Astrocyte (in vitro differentiated cells and primary cell): ENCODE measurements at regions not wholly inside any gene's neighbourhood (a gene's known extent, or its start where the extent isn't known, plus 50 kb on each side); places are given as distances from the start of the nearest gene placed in this dataset.

Source experiments
- DNase-seq: peaks from one replicate; pipeline ENCODE4 v3.0.0-alpha.2; 2010; ENCODE audit warnings: low read depth
- FAIRE-seq: peaks from 2 replicates; lab custom pipeline; 2011; peaks lifted over from hg19 to GRCh38; lab: Jason Lieb, UNC
- H2AFZ ChIP-seq: 2 replicates; pipeline ENCODE4 v1.6.0; 2012; ENCODE audit warnings: low read depth, low read length, inconsistent platforms
- H3K27ac ChIP-seq: 2 replicates; pipeline ENCODE4 v1.5.1; 2011; ENCODE audit warnings: low read depth, low read length, inconsistent platforms
- H3K27me3 ChIP-seq: 2 replicates; pipeline ENCODE4 v1.6.0; 2011; ENCODE audit warnings: low read length, inconsistent platforms; ENCODE audit not compliant: insufficient read depth
- H3K36me3 ChIP-seq: 2 replicates; pipeline ENCODE4 v1.5.1; 2011; ENCODE audit warnings: low read length, inconsistent platforms; ENCODE audit not compliant: insufficient read depth
- H3K4me1 ChIP-seq: 2 replicates; pipeline ENCODE4 v1.5.1; 2011; ENCODE audit warnings: low read length, inconsistent platforms; ENCODE audit not compliant: insufficient read depth
- H3K4me2 ChIP-seq: 2 replicates; pipeline ENCODE4 v1.6.0; 2012; ENCODE audit warnings: low read length, inconsistent platforms
- H3K4me3 ChIP-seq: 2 replicates; pipeline ENCODE4 v1.5.1; 2011; ENCODE audit warnings: low read depth, mild to moderate bottlenecking, low read length, inconsistent platforms; ENCODE audit not compliant: insufficient read depth
- H3K79me2 ChIP-seq: 2 replicates; pipeline ENCODE4 v1.6.0; 2012; ENCODE audit warnings: mild to moderate bottlenecking, low read length, inconsistent platforms; ENCODE audit not compliant: insufficient read depth
- H3K9ac ChIP-seq: 2 replicates; pipeline ENCODE4 v1.6.0; 2012; ENCODE audit warnings: mild to moderate bottlenecking, low read length, inconsistent platforms
- H3K9me3 ChIP-seq: 2 replicates; pipeline ENCODE4 v1.5.1; 2012; ENCODE audit warnings: low read depth, mild to moderate bottlenecking, low read length, inconsistent platforms; ENCODE audit not compliant: insufficient read depth
- H4K20me1 ChIP-seq: 2 replicates; pipeline ENCODE4 v1.6.0; 2012; ENCODE audit warnings: low read length, inconsistent platforms; ENCODE audit not compliant: insufficient read depth
- H3K27ac Mint-ChIP-seq: one replicate; pipeline ENCODE4 v1.8.0; 2021; ENCODE audit warnings: mild to moderate bottlenecking, mixed read lengths; ENCODE audit not compliant: unreplicated experiment
- H3K27me3 Mint-ChIP-seq: one replicate; pipeline ENCODE4 v1.8.0; 2021; ENCODE audit warnings: low read depth, mixed read lengths; ENCODE audit not compliant: unreplicated experiment
- H3K36me3 Mint-ChIP-seq: one replicate; pipeline ENCODE4 v1.8.0; 2021; ENCODE audit warnings: low read depth, mixed read lengths; ENCODE audit not compliant: unreplicated experiment
- H3K4me1 Mint-ChIP-seq: one replicate; pipeline ENCODE4 v1.8.0; 2021; ENCODE audit warnings: low read depth, mixed read lengths; ENCODE audit not compliant: unreplicated experiment
- H3K4me3 Mint-ChIP-seq: one replicate; pipeline ENCODE4 v1.8.0; 2021; ENCODE audit warnings: mild to moderate bottlenecking, moderate library complexity, mixed read lengths; ENCODE audit not compliant: unreplicated experiment
- H3K9me3 Mint-ChIP-seq: one replicate; pipeline ENCODE4 v1.8.0; 2021; ENCODE audit warnings: mild to moderate bottlenecking, mixed read lengths; ENCODE audit not compliant: unreplicated experiment
- CTCF ChIP-seq: IDR thresholded peaks from 2 replicates; pipeline ENCODE4 v1.5.1; 2011; ENCODE audit warnings: low read depth, mild to moderate bottlenecking, inconsistent platforms, low read length, moderate library complexity; ENCODE audit not compliant: insufficient read depth
- EZH2 ChIP-seq: IDR thresholded peaks from 2 replicates; pipeline ENCODE4 v1.6.1; 2012; ENCODE audit warnings: mild to moderate bottlenecking, low read length, inconsistent platforms; ENCODE audit not compliant: insufficient read depth

GRCh38 chr2:225932811-225933413, 533.4 kb downstream of the NYAP2 start:
- H3K9me3 Mint-ChIP-seq: no peaks in the 10 kb centered on the region
- Histone ChIP-seq H3K9ac (no peak overlapping the region), H3K27ac (no peak overlapping the region), H3K27me3 (no peaks in the 10 kb centered on the region), H3K36me3 (no peaks in the 10 kb centered on the region), H3K4me2 (no peak overlapping the region), H4K20me1 (no peaks in the 10 kb centered on the region), H2AFZ (no peak overlapping the region), H3K4me3 (no peak overlapping the region), H3K4me1 (no peaks in the 10 kb centered on the region), H3K79me2 (no peaks in the 10 kb centered on the region), H3K9me3 (no peaks in the 10 kb centered on the region)
- no peak overlapping the region for H3K4me3 Mint-ChIP-seq
- no peak for DNase-seq
- no peaks in the 10 kb centered on the region for H3K36me3 Mint-ChIP-seq
- no peaks in the 10 kb centered on the region for H3K27me3 Mint-ChIP-seq
- H3K27ac Mint-ChIP-seq: no peak overlapping the region
- no peak for FAIRE-seq
- no peak for TF ChIP-seq EZH2
- TF ChIP-seq CTCF: no peak
- H3K4me1 Mint-ChIP-seq: no peaks in the 10 kb centered on the region

GRCh38 chr2:225930687-225931086, 531.2 kb downstream of the NYAP2 start:
- Histone ChIP-seq H3K4me3 (no peak overlapping the region), H3K27me3 (no peaks in the 10 kb centered on the region), H3K9me3 (no peaks in the 10 kb centered on the region), H3K36me3 (no peaks in the 10 kb centered on the region), H3K4me1 (no peaks in the 10 kb centered on the region), H3K27ac (no peak overlapping the region), H4K20me1 (no peaks in the 10 kb centered on the region), H3K79me2 (no peaks in the 10 kb centered on the region), H2AFZ (no peak overlapping the region), H3K4me2 (no peak overlapping the region), H3K9ac (no peak overlapping the region)
- Mint-ChIP-seq H3K4me3 (no peak overlapping the region), H3K36me3 (no peaks in the 10 kb centered on the region), H3K27ac (no peak overlapping the region), H3K27me3 (no peaks in the 10 kb centered on the region), H3K4me1 (no peaks in the 10 kb centered on the region), H3K9me3 (no peaks in the 10 kb centered on the region)
- TF ChIP-seq CTCF (no peak), EZH2 (no peak)
- DNase-seq: no peak
- no peak for FAIRE-seq

GRCh38 chr2:225920621-225921220, 521.2 kb downstream of the NYAP2 start:
- no peaks in the 10 kb centered on the region for H3K36me3 ChIP-seq
- Mint-ChIP-seq H3K4me3 (no peak overlapping the region), H3K9me3 (no peaks in the 10 kb centered on the region), H3K4me1 (peaks cover 11% of the 10 kb centered on the region), H3K27me3 (no peaks in the 10 kb centered on the region), H3K27ac (no peak overlapping the region), H3K36me3 (no peaks in the 10 kb centered on the region)
- H3K4me1 ChIP-seq: no peaks in the 10 kb centered on the region
- FAIRE-seq (no peak), DNase-seq (peak; percentile 74)
- H3K4me2 ChIP-seq: no peak overlapping the region
- H3K9ac ChIP-seq: no peak overlapping the region
- H3K4me3 ChIP-seq: no peak overlapping the region
- H3K9me3 ChIP-seq: no peaks in the 10 kb centered on the region
- H3K27me3 ChIP-seq: no peaks in the 10 kb centered on the region
- no peak overlapping the region for H2AFZ ChIP-seq
- no peaks in the 10 kb centered on the region for H3K79me2 ChIP-seq
- no peak overlapping the region for H3K27ac ChIP-seq
- H4K20me1 ChIP-seq: no peaks in the 10 kb centered on the region
- TF ChIP-seq EZH2: no peak
- TF ChIP-seq CTCF: no peak
